ENCODE measurements at regions not wholly inside any gene's neighbourhood (a gene's known extent, or its start where the extent isn't known, plus 50 kb on each side); places are given as distances from the start of the nearest gene placed in this dataset.

DNA sequence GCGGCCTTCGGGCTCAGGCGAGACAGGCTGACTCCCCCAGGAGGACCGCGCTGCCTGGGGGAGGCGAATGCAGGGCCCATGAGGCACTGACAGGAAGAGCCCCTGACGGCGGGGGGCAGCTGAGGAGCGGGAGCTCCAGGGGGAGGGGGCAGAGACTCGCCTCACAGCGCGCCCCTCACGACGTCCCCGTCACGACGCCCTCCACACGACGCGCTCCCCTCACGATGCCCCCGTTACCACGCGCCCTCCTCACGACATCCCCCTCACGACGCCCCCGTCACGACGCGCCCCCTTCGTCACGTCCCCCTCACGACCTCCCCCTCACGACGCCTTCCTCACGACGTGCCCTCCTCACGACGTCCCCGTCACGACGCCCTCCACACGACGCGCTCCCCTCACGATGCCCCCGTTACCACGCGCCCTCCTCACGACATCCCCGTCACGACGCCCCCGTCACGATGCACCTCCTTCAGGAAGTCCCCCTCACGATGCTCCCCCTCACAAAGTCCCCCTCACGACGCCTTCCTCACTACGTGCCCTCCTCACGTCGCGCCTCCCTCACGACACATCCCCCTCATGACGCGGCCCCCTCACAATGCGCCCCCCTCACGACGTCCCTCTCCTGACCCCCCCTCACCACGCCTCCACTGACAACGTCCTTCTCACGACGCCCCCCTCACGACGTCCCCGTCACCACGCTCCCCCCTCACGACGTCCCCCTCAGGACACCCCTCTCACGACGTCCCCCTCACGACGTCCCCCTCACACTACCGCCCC is 99.6 kb downstream of the ING1 start:
- H3K4me2 ChIP-seq, result no peak overlapping the region

DNA sequence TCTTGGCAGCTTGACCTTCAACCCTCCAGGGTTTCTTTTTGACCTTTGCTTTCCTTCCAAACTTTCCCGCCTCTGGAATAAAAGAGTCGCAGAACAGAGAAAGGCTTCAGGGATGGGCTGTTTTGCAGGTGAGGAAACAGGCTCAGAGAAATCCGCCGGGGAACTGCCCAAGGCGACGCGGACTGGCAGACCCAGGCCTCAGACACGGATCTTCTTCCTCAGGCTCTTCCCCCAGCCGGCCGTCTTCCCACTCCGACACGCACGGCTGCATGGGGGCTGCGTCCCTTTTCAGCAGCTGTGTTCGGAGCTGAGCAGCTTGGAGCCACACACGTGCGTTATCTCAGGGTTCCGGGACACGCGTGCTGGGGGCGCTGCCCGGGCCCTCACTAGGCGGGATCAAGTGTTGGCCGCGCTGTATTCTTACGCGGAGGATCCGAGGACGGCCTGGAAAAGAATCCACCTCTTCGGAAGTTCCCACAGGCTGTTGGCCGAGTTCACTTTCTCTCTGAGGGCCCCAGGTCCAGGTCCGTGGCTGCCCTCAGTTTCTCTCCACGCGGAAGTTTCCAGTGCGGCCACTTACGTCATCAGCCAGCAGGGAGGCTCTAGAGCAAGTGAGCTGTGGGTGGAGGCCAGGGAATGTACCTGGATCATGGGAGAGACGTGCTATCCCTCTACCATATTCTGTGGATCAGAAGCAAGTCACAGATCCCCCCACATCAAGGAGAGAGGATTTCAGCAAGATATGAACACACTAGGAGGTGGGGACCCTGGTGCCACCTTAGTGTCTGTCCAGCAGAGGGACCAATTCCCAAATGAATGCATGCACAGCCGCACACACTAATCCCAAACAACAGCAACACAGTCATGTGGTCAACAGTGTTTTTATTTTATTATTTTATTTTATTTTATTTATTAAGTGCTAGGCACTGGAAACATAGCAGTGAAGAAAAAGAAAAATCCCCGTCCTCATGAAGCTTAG is 100.4 kb downstream of the ING1 start:
- DNase-seq, result no peak
- Histone ChIP-seq H2AFZ (ENCODE audit: low read depth) (no peak overlapping the region), H4K20me1 (ENCODE audit: insufficient read depth) (no peaks in the 10 kb centered on the region), H3K4me1 (ENCODE audit: control insufficient read depth in 1 of 2, insufficient read depth in 2 of 2, low read depth in 1 of 2, low read length in 1 of 2) (no peaks in the 10 kb centered on the region), H3K9me3 (no peaks in the 10 kb centered on the region), H3K79me2 (ENCODE audit: insufficient read depth) (no peaks in the 10 kb centered on the region), H3F3A (replicated peaks; ENCODE audit: insufficient read depth) (no peaks in the 10 kb centered on the region), H3K36me3 (replicated peaks in 1 of 2; ENCODE audit: control insufficient read depth in 1 of 2, insufficient read depth in 2 of 2, low read length in 1 of 2) (no peaks in the 10 kb centered on the region), H3K27ac (ENCODE audit: low read depth in 2 of 2, low read length in 1 of 2) (no peak overlapping the region), H3K4me3 (ENCODE audit: low read depth in 2 of 2, low read length in 1 of 2) (no peak overlapping the region), H3K27me3 (ENCODE audit: insufficient read depth) (no peaks in the 10 kb centered on the region; the same call in 1 of the 2 replicates), H3K9me2 (no peaks in the 10 kb centered on the region), H3K9ac (no peak overlapping the region), H3K4me2 (no peak overlapping the region)
- TF ChIP-seq ELF1 (IDR thresholded peaks at IDR 0.05) (no peak), FOSL2 (IDR thresholded peaks at IDR 0.05; ENCODE audit: borderline replicate concordance, low read depth) (no peak), SMC3 (IDR thresholded peaks at IDR 0.05; ENCODE audit: low read depth, low read length) (no peak), GABPA (IDR thresholded peaks at IDR 0.05; ENCODE audit: low read depth) (no peak), YY1 (IDR thresholded peaks at IDR 0.05; ENCODE audit: low read depth) (no peak)
- TF ChIP-seq, protein P1, sequence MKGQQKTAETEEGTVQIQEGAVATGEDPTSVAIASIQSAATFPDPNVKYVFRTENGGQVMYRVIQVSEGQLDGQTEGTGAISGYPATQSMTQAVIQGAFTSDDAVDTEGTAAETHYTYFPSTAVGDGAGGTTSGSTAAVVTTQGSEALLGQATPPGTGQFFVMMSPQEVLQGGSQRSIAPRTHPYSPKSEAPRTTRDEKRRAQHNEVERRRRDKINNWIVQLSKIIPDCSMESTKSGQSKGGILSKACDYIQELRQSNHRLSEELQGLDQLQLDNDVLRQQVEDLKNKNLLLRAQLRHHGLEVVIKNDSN (IDR thresholded peaks at IDR 0.05; ENCODE audit: borderline replicate concordance, low read depth), result no peak
- TF ChIP-seq, protein P2, sequence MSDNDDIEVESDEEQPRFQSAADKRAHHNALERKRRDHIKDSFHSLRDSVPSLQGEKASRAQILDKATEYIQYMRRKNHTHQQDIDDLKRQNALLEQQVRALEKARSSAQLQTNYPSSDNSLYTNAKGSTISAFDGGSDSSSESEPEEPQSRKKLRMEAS (IDR thresholded peaks at IDR 0.05; ENCODE audit: low read depth), result no peak
- CTCF ChIA-PET, result interaction anchor here (1.1 kb wide), 1 partner anchor 97 kb away, joined by 4 read pairs; no protein-coding TSS in a partner anchor
- POLR2A ChIA-PET, result no interaction called here
- 91% methylated on average over 30 of the region's 39 CpGs for WGBS (ENCODE audit: low lambda C conversion rate)

More for the DNA sequence above, 99.6 kb downstream of the ING1 start:
- 90% methylated on average over 81 of the region's 84 CpGs for WGBS (ENCODE audit: low lambda C conversion rate)
- H3K27me3 ChIP-seq (ENCODE audit: insufficient read depth), result no peaks in the 10 kb centered on the region; the same call in 1 of the 2 replicates
- H3F3A ChIP-seq (replicated peaks; ENCODE audit: insufficient read depth), result no peaks in the 10 kb centered on the region
- no peaks in the 10 kb centered on the region for H4K20me1 ChIP-seq (ENCODE audit: insufficient read depth)
- H3K36me3 ChIP-seq (replicated peaks in 1 of 2; ENCODE audit: control insufficient read depth in 1 of 2, insufficient read depth in 2 of 2, low read length in 1 of 2), result no peaks in the 10 kb centered on the region
- H3K79me2 ChIP-seq (ENCODE audit: insufficient read depth), result no peaks in the 10 kb centered on the region
- H3K9me2 ChIP-seq, result no peaks in the 10 kb centered on the region
- ChIA-PET POLR2A (no interaction called here), CTCF (no interaction called here)
- no peaks in the 10 kb centered on the region for H3K9me3 ChIP-seq
- H3K27ac ChIP-seq (ENCODE audit: low read depth in 2 of 2, low read length in 1 of 2), result no peak overlapping the region
- no peak overlapping the region for H3K4me3 ChIP-seq (ENCODE audit: low read depth in 2 of 2, low read length in 1 of 2)
- TF ChIP-seq MXI1 (IDR thresholded peaks at IDR 0.05; ENCODE audit: low read depth, low read length) (no peak), SIN3A (IDR thresholded peaks at IDR 0.05; ENCODE audit: borderline replicate concordance, low read depth, low read length) (no peak), NFIC (IDR thresholded peaks at IDR 0.05; ENCODE audit: borderline replicate concordance) (no peak), ELF1 (IDR thresholded peaks at IDR 0.05) (no peak), YY1 (IDR thresholded peaks at IDR 0.05; ENCODE audit: low read depth) (no peak), RFX5 (IDR thresholded peaks at IDR 0.05; ENCODE audit: low read length) (no peak), FOXM1 (IDR thresholded peaks at IDR 0.05; ENCODE audit: low read depth) (no peak), EZH2phosphoT487 (IDR thresholded peaks at IDR 0.05; ENCODE audit: borderline replicate concordance, low read depth) (no peak), FOSL2 (IDR thresholded peaks at IDR 0.05; ENCODE audit: borderline replicate concordance, low read depth) (no peak), TCF12 (IDR thresholded peaks at IDR 0.05) (no peak), TEAD4 (IDR thresholded peaks at IDR 0.05; ENCODE audit: borderline replicate concordance, insufficient read depth) (no peak), TAF1 (IDR thresholded peaks at IDR 0.05; ENCODE audit: borderline replicate concordance, low read depth, low read length) (no peak), RAD21 (IDR thresholded peaks at IDR 0.05; ENCODE audit: low read length) (no peak)
- TF ChIP-seq, protein P3, sequence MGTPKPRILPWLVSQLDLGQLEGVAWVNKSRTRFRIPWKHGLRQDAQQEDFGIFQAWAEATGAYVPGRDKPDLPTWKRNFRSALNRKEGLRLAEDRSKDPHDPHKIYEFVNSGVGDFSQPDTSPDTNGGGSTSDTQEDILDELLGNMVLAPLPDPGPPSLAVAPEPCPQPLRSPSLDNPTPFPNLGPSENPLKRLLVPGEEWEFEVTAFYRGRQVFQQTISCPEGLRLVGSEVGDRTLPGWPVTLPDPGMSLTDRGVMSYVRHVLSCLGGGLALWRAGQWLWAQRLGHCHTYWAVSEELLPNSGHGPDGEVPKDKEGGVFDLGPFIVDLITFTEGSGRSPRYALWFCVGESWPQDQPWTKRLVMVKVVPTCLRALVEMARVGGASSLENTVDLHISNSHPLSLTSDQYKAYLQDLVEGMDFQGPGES (IDR thresholded peaks at IDR 0.05; ENCODE audit: low read depth, low read length), result no peak
- TF ChIP-seq, protein P4, sequence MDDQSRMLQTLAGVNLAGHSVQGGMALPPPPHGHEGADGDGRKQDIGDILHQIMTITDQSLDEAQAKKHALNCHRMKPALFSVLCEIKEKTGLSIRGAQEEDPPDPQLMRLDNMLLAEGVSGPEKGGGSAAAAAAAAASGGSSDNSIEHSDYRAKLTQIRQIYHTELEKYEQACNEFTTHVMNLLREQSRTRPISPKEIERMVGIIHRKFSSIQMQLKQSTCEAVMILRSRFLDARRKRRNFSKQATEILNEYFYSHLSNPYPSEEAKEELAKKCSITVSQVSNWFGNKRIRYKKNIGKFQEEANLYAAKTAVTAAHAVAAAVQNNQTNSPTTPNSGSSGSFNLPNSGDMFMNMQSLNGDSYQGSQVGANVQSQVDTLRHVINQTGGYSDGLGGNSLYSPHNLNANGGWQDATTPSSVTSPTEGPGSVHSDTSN (IDR thresholded peaks at IDR 0.05), result no peak
- no peak for DNase-seq
- H2AFZ ChIP-seq (ENCODE audit: low read depth), result no peak overlapping the region
- no peaks in the 10 kb centered on the region for H3K4me1 ChIP-seq (ENCODE audit: control insufficient read depth in 1 of 2, insufficient read depth in 2 of 2, low read depth in 1 of 2, low read length in 1 of 2)
- no peak overlapping the region for H3K9ac ChIP-seq

All from SK-N-SH (cell line).